IMR-90 (cell line): ENCODE measurements at regions not wholly inside any gene's neighbourhood (a gene's known extent, or its start where the extent isn't known, plus 50 kb on each side); places are given as distances from the start of the nearest gene placed in this dataset.

Experiments
- CEBPB ChIP-seq: IDR thresholded peaks from 2 replicates; pipeline ENCODE4 v1.6.1; 2012; ENCODE audit warnings: low read depth, low read length, improper control_type of control experiment
- CHD1 ChIP-seq: IDR thresholded peaks from 2 replicates; pipeline ENCODE4 v1.6.1; 2012; ENCODE audit warnings: low read depth, low read length, improper control_type of control experiment
- CTCF ChIP-seq: conservative IDR thresholded peaks from 2 replicates; pipeline ENCODE4 v1.5.1; 2012; ENCODE audit warnings: mild to moderate bottlenecking, low read depth, low read length, improper control_type of control experiment
- MAFK ChIP-seq: IDR thresholded peaks from 2 replicates; pipeline ENCODE4 v1.6.1; 2012; ENCODE audit warnings: low read depth, low read length, improper control_type of control experiment
- POLR2A ChIP-seq: IDR thresholded peaks from 2 replicates; pipeline ENCODE4 v1.6.1; 2012; ENCODE audit warnings: mild to moderate bottlenecking, low read depth, low read length
- RAD21 ChIP-seq: IDR thresholded peaks from 2 replicates; pipeline ENCODE4 v1.6.1; 2012; ENCODE audit warnings: low read length, improper control_type of control experiment
- SMC3 ChIP-seq: fragments of 150-350 bp; IDR thresholded peaks from 2 replicates; pipeline ENCODE4 v1.6.1; 2016; ENCODE audit warnings: low read depth, mild to moderate bottlenecking, antibody characterized with exemption, low read length, moderate library complexity

GRCh38 chr13:106865716-106866440 lies 297.9 kb upstream of the ARGLU1 start:
- TF ChIP-seq CTCF = no peak
- no peak for TF ChIP-seq CEBPB
- no peak for TF ChIP-seq POLR2A
- TF ChIP-seq SMC3 = no peak
- TF ChIP-seq RAD21 = no peak
- TF ChIP-seq MAFK = no peak
- TF ChIP-seq CHD1 = no peak
